ENCODE measurements at regions not wholly inside any gene's neighbourhood (a gene's known extent, or its start where the extent isn't known, plus 50 kb on each side); places are given as distances from the start of the nearest gene placed in this dataset.

GRCh38 chr14:103223818-103224352, 100.6 kb downstream of the TNFAIP2 start:
- TF ChIP-seq CTCF (IDR thresholded peaks at IDR 0.05) = no peak
- TF ChIP-seq POLR2A (IDR thresholded peaks at IDR 0.05) = no peak
